Effector CD8-positive, alpha-beta T cell (primary cell): ENCODE measurements at regions not wholly inside any gene's neighbourhood (a gene's known extent, or its start where the extent isn't known, plus 50 kb on each side); places are given as distances from the start of the nearest gene placed in this dataset.

Experiments used
- DNase-seq: peaks from one replicate; lab custom pipeline; 2025; lab: John Stamatoyannopoulos, UW

DNA sequence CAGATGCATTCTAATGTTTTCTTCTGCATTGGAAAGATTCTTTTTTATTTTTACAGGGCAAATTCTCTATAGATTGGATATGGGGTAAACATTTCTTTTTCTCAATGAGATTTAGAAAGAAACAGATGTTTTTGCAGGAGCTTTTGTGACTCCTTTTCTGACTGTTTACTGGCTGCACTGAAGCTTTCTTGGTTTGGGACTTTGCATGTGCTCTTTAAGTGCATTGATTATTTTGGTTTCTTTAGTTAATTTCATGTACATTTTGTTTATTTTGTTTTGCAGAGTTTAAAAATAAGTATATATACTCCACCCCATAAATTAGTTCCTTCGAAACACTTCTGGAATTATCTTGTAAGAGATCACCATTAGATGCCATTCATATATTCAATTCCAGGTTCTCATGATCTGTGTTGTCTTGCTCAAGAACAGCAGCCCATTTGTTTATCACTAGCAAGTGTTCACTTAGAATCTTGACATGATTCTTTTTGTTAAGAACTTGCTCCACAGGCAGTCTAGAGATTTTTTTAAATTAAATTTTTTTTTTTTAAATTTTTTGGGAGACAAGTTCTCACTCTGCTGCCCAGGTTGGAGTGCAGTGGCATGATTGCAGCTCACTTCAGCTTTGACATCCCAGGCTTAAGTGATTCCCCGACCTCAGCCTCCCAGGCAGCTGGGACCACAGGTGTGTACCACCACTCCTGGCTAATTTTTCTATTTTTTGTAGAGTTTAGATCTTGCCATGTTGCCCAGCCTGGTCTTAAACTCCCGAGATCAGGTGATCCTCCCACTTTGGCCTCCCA is 233.7 kb downstream of the MYCN start:
- DNase-seq: no peak

DNA sequence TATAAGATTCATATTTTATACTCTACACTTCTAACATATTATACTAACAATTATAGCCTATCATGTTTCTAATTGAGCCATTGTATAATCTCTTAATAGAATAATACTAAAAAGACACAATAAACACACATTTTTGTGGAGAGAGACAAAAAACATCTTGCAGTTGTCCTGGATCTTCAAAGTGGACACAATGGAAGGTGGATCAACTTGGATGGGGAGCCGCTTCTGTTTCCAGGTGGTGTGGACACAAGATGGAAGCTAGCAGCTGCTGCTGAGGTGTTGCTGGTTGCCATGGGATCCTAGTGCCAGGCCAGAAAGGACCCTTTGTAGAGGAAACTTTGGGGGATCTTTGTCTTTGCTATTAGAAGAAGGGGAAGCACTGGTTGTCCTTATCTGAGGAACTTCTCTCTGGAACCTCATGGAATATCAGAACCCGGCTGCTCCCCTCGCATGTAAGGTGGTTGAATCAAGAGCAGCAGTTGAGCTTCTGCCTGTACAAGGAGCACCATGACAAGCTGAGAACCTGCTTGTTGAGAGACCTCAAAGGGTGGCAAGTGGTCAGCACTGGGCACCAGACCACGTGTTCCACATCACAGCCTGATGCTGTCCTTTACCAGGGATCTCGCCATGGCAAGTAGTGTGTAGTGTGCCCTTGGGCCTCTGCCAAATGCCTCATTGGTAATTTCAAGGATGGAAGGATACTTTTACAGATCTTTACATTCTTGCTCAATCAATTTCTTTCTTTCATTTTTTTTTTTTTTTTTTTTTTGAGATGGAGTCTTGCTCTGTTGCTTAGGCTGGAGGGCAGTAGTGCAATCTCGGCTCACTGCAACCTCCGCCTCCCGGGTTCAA is 232.2 kb downstream of the MYCN start:
- no peak for DNase-seq

DNA sequence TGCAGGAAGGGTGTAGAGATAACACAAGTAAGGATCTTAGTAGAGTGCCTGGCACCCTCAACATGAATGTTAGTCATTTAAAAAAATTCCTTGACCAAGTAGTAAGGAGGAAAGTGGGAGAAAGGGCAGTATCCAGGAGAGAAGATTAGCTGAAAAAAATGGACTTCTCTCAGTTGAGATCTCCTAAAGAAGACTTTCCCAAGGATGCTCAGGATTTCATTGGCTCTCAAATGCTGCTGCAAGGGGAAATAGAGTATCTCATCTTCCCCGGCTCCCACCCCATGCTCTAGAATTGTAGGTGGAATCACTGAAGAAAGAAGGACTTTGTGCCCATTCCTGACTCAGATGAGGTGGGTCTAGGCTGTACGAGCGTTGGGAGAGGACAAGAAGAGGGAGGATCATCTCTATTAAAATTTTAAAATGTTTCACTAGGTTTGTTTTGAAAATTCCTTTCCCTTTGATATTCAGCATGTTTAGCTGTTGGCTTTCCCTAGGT is 231.1 kb downstream of the MYCN start:
- DNase-seq: no peak

DNA sequence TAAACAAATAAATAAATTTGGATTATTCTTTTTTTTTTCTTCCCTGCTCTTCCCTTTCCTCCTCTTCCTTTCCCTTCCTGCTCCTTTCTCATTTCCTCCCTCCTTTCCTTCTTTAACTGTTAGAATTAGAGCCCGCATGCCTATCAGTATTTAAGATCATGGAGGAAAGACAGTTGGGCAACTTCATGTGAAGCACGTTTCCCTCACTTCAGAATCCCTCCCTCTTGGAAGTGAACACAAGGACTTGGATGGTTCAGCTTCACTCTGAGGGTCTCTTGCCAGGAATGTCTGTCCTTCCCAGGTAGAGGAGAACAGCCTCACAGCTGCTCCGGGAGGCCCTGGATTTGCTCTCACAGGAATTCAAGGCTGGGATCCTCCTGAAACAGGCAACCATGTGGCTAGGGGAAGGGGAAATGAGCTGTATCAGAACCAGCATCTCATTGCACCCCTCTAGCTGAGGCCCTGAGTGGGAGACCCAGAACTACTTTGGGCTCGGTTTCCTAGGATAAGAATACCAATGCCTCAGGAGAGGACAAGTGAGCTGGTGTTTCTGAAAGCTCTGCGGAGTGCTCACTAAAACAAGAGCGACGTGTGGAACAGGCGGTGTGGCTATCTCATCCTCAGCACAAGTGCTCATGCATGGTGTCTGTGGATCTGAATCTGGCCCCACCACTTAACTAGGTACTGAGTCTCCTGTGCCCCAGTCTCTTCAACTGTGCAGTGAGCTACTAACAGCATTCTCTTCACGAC is 230.5 kb downstream of the MYCN start:
- DNase-seq: no peak

DNA sequence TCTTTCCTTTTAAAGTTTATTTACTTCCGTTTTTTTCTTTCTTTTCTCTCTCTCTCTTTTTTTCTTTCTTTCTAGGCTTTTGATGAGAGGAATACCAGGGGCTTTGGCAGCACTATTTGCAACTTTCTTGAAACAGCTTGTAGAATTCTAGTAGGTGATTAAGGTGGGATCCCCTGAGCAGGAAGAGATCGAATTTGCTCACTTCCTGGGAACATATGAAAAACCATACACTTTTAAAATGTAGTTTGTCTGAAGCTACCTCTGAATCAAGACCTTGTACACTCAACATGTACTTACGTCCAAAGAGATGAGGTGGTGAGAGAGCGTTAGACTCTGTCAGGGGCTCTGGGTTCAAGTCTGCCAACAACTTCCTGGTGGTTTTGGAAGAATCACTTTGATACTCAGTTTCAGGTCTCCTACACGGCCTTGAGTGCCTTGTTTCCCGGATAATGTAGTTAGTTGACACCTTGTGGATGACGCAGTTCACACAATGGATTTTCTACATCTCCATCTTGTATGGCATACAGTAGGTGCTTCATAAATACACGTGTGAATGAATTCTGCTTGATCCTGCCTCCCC is 229.1 kb downstream of the MYCN start:
- DNase-seq: no peak

DNA sequence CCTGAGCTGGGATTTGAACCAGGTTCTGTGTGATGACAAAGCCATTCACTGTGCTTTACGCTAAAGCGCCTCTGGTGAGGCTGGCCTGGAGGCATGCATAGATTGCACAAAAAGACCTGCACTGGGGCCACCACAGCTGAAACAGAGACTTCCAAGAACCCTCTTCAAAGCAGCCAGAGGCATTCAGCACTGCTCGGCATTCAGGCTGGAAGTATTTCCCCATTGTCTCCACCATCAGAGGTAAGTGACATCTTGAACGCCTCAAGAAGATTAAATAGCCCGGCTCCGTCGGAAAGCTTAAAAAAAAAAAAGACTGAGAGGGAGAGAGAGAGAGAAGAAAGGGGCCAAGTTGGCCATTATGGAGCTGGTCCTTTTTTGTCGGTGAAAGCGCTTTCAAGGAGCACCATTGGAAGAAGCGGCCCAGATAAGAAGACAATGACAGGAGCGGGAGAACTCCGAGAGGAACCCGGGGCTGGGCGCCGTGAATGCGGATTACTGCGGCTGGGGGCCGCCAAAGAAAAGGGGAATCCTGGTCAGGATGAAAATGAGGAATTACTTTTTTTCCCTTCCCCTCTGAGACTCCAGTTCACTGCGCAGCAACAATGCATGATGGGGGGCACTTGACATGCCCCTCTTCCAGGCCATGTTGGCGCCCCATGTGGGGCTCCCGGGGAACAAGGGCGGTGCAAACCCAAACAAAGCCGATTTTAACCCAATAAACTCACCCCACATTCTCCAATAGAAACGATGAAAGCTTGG is 228.3 kb downstream of the MYCN start:
- DNase-seq: no peak

DNA sequence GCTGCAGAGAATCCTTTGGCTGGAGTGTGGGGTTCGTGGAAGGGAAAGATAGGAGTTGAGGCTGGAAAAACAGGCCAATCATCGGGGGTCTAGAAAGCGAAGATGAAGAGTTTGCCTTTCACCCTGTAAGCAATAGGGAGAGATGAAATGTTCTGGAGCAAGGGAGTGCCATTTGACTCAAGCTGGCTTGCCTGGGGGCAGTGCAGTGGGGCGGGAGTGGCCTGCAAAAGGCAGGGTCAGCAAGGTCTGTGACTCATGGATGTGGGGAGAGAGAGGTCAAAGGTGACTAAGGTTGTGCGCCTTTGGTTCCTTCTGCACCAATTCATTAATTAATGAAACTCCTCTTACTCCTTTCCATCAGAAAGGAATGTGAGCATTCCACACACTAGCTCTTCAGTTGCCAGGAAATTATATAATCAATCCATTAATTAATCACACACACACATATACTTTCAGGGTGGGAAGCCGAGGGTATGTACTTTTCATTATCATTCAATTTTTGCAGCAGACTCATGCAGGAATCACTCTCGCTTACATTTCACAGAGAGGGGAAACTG is 227.6 kb downstream of the MYCN start:
- no peak for DNase-seq

DNA sequence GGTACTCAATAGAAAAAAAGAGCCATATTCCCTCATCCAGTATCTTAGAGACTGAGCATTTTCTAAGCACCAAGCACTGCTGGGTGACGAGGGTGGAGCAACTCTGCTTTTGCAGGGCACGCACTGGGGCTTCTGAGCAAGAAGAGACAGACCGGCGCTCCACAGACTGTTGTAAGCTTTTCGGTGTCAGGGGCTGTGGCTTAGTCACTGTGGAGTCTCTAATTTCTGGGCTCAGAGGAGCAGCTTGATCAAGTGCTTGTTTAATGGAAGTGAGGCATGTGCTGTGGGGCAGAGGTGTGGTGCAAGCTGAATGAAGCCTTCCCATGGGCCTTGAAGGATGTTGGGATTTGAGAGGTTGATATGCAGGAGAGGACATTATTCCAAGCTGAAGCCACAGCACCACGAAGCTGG is 227.1 kb downstream of the MYCN start:
- no peak for DNase-seq

DNA sequence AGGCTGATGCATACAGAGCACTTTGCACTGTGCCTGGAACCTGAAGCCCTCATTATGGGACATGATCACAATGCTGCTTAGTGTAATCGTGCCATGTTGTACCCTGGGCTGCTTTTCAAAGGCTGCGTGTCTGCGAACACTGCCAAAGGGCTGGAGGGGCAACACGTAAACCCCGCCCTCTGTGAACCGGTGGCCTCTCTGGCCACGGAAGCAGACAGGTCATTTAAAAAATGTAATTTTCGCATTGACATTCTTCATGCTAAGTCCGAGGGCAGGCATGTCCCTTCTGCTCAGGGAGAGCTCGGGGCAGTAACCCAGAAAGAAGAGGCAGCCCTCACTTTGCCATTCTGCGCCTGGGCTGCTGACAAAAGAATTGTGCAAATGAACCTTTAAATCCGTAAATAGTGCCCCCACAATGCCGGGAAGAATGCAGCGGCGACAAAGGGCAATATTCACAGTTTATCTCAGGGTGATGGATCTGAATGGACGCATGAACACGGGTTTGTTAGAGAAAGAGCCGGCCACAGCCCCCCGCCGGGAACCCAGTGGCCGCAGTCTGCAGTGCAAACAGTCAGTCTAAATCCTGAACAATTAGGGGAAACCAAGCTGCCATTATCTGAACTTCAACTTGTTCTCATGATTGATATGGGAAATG is 226.1 kb downstream of the MYCN start:
- DNase-seq: no peak

DNA sequence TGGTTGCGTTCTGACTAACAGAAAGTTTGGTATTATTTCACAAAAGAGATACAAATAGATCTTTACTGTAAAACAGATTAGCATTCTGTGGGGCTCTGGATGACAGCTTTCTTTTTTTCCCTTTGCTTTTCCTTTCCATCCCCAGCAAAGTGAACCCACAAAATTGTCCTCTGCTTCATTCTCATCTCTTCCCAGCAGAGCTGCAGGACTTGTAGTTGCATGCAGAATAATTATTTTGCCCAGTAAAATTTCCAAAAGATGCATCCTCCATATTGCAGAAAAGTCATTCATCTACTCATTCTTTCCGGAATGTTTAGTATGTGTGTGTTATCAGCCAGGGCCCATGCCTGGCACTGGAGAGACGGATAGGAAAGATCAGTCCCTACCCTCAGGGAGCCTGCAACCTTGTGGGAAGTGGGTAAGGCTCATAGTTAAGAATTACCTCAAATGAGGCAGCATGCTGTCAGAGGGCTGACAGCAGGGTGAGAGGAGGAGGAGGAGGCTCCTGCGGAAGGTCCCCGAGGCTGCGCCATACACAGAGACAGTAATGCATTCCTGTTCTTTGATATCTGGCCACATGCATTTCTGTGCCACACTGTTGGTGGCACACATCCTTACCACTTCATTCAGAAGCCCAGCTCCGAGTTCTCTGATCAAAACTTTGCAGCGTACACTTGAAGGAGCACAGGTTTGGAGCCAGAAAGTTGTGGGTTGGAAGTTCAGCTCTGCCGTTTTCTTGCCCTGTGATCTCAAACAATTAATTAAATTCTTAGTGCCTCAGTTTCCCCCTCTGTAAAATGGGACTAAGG is 225.4 kb downstream of the MYCN start:
- no peak for DNase-seq

DNA sequence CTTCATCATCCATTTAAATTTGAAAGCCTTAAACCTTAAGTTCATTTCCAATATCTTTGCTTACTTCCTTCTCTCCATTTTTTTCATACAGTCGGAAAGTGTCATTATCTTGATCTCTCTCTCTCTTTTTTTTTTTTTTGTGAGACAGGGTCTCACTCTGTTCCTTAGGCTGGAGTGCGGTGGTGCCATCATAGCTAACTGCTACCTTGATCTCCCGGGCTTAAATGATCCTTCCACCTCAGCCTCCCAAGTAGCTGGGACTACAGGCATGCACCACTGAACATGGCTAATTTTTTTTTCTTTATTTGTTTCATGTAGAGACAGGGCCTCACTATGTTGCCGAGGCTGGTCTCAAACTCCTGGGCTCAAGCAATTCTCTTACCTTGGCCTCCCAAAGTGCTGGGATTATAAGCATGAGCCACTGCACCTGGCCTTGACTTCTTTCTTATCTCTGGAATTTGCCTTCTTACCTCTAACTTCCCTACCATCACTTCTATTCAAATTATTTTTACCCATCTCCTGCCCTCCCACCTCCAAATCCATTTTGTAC is 222.2 kb downstream of the MYCN start:
- no peak for DNase-seq

DNA sequence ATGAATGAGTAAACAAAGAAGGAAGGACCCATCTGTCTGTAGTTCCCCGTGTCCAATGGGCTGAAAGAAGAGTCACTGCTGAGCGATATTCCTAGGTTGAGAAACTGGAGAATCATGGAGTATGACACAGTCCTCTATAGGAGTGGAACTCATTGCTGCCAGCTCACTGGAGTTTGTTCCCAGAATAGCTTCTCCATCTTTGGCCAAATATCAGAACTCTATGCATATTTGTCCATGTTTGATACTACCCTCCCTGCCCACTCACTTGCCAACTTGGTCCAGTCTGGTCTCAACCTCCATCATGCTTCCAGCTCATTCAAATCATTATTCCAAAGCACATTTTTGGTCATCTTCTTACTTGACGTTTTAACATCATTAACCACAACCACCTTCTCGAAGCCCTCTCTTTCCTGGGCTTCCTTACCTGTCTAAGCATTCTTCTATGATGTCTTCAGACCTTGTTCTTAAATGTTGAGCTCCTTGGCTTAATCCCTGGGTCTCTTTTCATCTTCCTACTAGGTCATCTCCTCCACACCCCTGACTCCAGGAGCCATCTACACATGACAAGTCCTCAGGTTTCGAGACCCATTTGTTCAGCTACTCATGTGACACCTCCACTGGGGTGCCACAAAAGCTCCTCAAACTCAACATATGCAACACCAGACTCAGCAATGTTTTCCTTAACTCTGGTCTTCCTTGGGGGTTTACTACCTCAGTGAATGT is 221.6 kb downstream of the MYCN start:
- no peak for DNase-seq

DNA sequence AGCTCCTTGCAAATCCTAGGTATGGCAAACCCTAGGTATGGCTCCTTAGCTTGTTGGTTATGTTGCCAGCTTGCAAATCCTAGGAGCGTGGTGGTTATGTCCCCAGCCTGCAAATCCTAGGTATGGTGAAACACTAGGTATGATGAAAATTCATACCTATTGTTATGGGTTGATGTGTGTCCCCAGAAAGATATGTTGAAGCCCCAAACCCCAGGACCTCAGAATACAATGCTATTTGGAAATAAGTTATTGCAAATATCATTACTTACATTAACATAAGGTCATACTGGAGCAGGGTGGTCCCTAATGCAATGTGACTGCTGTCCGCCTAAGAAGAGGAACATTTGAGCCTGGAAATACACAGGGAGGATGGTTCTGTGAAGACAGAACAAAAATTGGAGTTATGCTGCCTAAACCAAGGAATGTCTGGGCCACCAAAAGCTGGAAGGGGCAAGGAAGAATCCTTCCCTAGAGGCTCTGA is 220.8 kb downstream of the MYCN start:
- DNase-seq: no peak

DNA sequence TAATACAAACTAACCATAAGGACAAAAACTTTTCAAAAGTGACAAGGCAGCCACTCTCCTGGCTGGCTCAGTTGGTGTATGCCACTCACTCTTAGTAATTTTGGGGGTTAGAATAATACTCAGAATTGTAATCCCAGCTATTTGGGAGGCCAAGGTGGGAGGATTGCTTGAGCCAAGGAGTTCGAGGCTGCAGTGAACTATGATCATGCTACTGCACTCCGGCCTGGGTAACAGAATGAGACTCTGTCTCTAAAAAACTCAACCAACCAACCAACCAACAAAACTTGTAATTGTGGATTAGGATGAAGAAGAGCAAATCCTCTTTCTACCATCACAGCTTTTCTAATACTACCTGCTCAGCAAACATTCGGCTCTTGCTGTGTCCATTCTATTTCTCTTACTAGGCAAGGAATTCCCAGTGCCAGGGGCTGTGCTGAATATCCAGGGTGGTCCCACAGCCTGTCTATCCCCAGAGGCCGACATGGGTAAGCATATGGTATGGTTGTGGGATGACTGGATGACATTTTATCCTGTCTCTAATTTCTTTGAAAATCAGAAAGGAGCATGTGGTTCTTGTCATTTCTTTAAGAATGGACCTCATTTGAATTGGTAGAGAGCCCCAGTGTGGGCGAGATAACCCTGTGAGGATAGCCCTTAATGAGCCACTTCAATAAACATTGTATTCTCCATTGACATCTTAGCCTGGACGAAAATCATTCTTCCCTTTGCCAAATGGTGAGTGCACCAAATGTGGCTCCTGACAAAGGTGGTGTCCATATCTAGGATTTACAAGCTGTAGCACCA is 220.1 kb downstream of the MYCN start:
- no peak for DNase-seq

DNA sequence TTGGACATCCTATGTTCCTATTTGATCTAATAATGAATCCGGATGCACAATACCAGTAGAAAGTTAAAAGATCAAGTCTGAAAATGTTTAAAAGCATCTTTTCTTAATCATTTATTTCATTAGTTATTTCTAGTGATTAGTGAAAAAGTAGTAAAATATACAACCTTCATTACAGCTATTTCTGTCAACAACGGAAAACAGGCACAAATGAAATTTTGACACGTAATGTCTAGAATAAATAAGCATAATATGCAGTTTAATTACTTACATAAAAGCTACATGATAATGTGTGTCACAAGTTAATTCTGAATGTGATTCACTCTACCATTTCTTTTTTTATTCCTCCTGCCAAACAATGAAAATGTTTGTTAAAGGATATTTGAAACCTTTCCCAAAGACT is 216.1 kb downstream of the MYCN start:
- no peak for DNase-seq

DNA sequence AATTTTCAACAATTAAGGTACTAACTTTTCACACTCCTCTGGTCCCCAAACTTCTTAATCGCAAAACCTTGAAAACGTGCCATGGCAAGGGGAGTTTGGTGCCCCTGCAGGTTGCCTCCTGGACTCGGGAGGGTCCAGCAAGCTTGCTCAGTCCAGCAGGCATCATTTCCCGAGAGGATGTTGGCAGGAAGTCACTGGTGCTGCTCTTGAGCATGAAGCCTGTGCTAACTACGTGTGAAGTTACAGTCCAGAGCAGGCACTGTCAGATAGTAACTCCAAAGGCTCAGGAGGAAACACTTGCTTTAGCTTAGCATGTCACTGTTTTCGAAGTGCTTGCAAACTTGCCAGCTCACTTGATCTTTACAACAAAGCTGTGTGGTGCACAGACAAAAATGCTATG is 215.4 kb downstream of the MYCN start:
- no peak for DNase-seq

DNA sequence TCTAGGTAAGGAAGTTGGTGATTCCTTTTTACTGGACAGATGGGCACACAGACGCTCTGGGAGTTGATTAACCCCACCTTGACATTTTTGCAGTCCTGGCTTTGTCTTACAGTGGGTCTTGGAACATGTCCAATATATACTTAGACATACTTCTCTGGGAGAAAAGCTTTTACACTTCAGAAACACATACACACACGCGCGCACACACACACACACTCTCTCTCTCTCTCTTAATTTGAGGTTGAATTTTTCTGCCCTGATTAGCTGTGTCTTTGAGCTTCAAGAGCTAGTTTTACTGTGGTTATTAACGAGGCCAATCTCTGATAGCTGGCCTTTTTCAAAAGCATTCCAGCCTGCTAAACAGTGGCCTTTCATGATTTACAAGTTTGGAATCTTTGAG is 215.0 kb downstream of the MYCN start:
- no peak for DNase-seq
